Lung (tissue), 11 donors: ENCODE measurements at regions not wholly inside any gene's neighbourhood (a gene's known extent, or its start where the extent isn't known, plus 50 kb on each side); places are given as distances from the start of the nearest gene placed in this dataset.
A peak's percentile ranks its signal among the peaks of the same experiment; 100 is the strongest.

ENCODE experiments used
- ATAC-seq: fragments of 200-7000 bp; cut with Tn5 transposase; one replicate; pipeline ENCODE4 v1.9.1; 2020; ENCODE audit warnings: moderate number of reproducible peaks; ENCODE audit not compliant: insufficient read depth, low FRiP score
- DNase-seq, 3 donors: peaks; one replicate each; pipeline ENCODE4 v3.0.0-alpha.2; 2013 to 2017
- H3K27ac ChIP-seq, 2 donors: one replicate each; pipeline ENCODE4 v1.5.1; 2013; ENCODE audit warnings: mild to moderate bottlenecking in 2 of 2, moderate library complexity in 2 of 2, control low read depth in 1 of 2, inconsistent platforms in 1 of 2, low read depth in 1 of 2, low read length in 1 of 2
- H3K27me3 ChIP-seq, 3 donors: one replicate each; pipeline ENCODE4 v1.5.1; 2013; ENCODE audit warnings: low read length in 2 of 3; ENCODE audit not compliant: control insufficient read depth in 3 of 3, insufficient read depth in 3 of 3
- H3K36me3 ChIP-seq, 4 donors: one replicate each; pipeline ENCODE4 v1.5.1; 2013; ENCODE audit warnings: low read length in 4 of 4, mild to moderate bottlenecking in 1 of 4, moderate library complexity in 1 of 4; ENCODE audit not compliant: control insufficient read depth in 4 of 4, insufficient read depth in 4 of 4
- H3K4me1 ChIP-seq, 5 donors: one replicate each; pipeline ENCODE4 v1.5.1; 2013; ENCODE audit warnings: low read length in 5 of 5, mild to moderate bottlenecking in 2 of 5, moderate library complexity in 1 of 5; ENCODE audit not compliant: control insufficient read depth in 5 of 5, insufficient read depth in 5 of 5
- H3K4me3 ChIP-seq: one replicate; pipeline ENCODE4 v1.5.1; 2013; ENCODE audit warnings: mild to moderate bottlenecking, control low read depth, moderate library complexity
- H3K9ac ChIP-seq, 2 donors: one replicate each; pipeline ENCODE4 v1.5.1; 2013; ENCODE audit warnings: low read length in 2 of 2, control low read depth in 1 of 2; ENCODE audit not compliant: insufficient read depth in 1 of 2
- H3K9me3 ChIP-seq, 4 donors: one replicate each; pipeline ENCODE4 v1.5.1; 2013; ENCODE audit warnings: low read length in 3 of 4, mild to moderate bottlenecking in 1 of 4, moderate library complexity in 1 of 4; ENCODE audit not compliant: control insufficient read depth in 4 of 4, insufficient read depth in 3 of 4
- WGBS, 2 donors: extraction: QIAGEN DNeasy Blood & Tissue Kit; methylation state at CpG; one replicate each; pipeline ENCODE4 v1.1.7; 2013; 5-methylcytosine and 5-hydroxymethylcytosine counted together
- TF ChIP-seq, protein P1 (sequence below): IDR thresholded peaks from 2 replicates; pipeline ENCODE4 v1.5.1; 2012; ENCODE audit warnings: mild to moderate bottlenecking; ENCODE audit errors: control extremely low read depth, extremely low read depth
- donor health status: control.
- donor health status: control.
- donor health status: Bipolar disorder and iron deficiency.
- donor health status: healthy.
- donor health status: DM: yes; HTN: yes; CAD: no.

DNA sequence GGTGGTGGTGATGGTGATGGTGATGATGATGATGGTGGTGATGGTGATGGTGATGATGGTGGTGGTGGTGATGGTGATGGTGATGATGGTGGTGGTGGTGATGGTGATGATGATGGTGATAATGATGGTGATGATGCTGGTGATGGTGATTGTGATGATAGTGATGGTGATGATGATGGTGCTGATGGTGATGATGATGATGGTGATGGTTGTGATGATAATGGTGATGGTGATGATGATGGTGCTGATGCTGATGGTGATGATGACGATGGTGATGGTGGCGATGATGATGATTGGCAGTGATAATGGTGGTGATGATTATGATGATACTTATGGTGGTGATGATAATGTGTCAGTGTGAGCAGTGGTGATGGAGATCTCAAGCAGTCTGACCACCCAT lies 90.8 kb upstream of the FOXF1 start:
- 92 to 94% methylated on average over 2 of the region's 2 CpGs for whole genome bisulfite sequencing, 2 donors

DNA sequence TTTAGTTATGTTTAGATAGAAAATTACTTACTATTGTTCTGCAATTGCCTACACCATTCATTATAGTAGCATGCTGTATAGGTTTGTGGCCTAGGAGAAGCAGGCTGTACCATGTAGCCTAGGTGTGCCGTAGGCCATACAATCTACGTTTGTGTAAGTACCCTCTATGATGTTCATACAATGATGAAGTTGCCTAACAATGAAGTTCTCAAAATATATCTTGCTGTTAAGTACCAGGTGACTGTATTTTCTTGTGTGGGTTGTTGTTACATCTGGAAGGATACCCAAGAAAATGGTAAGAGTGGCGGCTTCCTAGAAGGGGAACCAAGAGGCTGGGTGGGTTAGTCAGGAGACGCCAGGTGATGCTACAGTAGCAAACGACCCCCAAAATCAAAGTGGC lies 88.3 kb upstream of the FOXF1 start:
- no peak for DNase-seq
- ATAC-seq, result no peak
- 92 to 93% methylated on average over 5 of the region's 5 CpGs for WGBS, 2 donors

More for the DNA sequence above, 90.8 kb upstream of the FOXF1 start:
- ATAC-seq (no peak), DNase-seq (no peak)
- H3K9ac ChIP-seq, result no peak overlapping the region
- H3K27ac ChIP-seq, result no peak overlapping the region
- no peaks in the 10 kb centered on the region for H3K36me3 ChIP-seq
- TF ChIP-seq, protein P1, sequence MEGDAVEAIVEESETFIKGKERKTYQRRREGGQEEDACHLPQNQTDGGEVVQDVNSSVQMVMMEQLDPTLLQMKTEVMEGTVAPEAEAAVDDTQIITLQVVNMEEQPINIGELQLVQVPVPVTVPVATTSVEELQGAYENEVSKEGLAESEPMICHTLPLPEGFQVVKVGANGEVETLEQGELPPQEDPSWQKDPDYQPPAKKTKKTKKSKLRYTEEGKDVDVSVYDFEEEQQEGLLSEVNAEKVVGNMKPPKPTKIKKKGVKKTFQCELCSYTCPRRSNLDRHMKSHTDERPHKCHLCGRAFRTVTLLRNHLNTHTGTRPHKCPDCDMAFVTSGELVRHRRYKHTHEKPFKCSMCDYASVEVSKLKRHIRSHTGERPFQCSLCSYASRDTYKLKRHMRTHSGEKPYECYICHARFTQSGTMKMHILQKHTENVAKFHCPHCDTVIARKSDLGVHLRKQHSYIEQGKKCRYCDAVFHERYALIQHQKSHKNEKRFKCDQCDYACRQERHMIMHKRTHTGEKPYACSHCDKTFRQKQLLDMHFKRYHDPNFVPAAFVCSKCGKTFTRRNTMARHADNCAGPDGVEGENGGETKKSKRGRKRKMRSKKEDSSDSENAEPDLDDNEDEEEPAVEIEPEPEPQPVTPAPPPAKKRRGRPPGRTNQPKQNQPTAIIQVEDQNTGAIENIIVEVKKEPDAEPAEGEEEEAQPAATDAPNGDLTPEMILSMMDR, result no peak
- no peaks in the 10 kb centered on the region for H3K27me3 ChIP-seq
- no peak overlapping the region for H3K4me3 ChIP-seq
- peaks cover 0 to 5% (median 2%) of the 10 kb centered on the region in 4 donors for H3K9me3 ChIP-seq
- H3K4me1 ChIP-seq, result peaks cover 0 to 5% (median 4%) of the 10 kb centered on the region in 5 donors

DNA sequence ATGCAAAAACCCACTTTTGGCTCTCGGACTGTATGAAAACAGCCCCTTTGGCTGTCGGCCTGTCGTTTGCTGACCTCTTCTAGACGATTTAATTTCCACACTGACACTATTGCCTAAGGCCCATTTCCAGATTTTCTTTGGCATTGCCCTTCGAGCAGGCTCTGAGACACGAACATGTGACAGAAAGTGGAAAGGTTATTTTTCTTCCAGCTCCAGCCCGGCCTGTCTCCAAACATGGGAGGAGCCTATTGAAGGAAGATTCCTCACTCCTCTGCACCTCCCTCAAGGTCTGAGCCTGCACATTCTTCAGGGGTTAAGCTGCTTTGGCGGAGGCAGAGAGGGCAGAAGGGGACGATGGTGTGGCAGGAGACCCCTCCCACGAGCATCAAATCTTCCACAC lies 85.9 kb upstream of the FOXF1 start:
- H3K4me3 ChIP-seq, result no peak overlapping the region
- 58 to 65% methylated on average over 10 of the region's 10 CpGs for WGBS, 2 donors
- H3K27ac ChIP-seq, result no peak overlapping the region
- H3K27me3 ChIP-seq, result no peaks in the 10 kb centered on the region
- ATAC-seq (no peak), DNase-seq (peak; percentile 37 to 76 (median 65))
- H3K36me3 ChIP-seq, result no peaks in the 10 kb centered on the region
- peaks cover 0 to 5% (median 2%) of the 10 kb centered on the region in 4 donors for H3K9me3 ChIP-seq
- no peak overlapping the region for H3K9ac ChIP-seq
- TF ChIP-seq, protein P1, result no peak
- H3K4me1 ChIP-seq, result peaks cover 0 to 7% (median 5%) of the 10 kb centered on the region in 5 donors

More for the DNA sequence above, 88.3 kb upstream of the FOXF1 start:
- H3K27ac ChIP-seq, result no peak overlapping the region
- H3K9me3 ChIP-seq, result peaks cover 0 to 5% (median 2%) of the 10 kb centered on the region in 4 donors
- peaks cover 0 to 7% (median 3%) of the 10 kb centered on the region in 5 donors for H3K4me1 ChIP-seq
- H3K9ac ChIP-seq, result no peak overlapping the region
- no peaks in the 10 kb centered on the region for H3K27me3 ChIP-seq
- H3K36me3 ChIP-seq, result no peaks in the 10 kb centered on the region
- TF ChIP-seq, protein P1, result no peak
- no peak overlapping the region for H3K4me3 ChIP-seq

DNA sequence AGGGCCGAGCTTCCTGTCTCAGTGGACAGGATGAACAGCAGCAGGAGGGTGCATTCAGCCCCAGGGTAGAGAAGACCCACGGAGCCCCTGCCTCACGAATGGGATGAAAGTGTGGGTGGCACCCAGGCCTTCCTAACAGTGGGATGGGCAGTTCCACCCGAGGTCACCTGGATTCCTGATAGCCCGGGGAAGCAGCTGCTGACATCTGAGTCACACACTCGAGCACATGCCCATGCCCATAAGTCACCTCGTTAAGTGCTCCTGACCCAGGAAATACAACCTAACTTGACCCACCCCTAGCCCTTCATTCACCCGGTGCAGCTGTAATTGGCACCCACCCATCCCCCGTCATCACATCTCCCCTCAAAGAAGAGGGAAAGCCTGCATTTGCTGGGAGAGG lies 85.3 kb upstream of the FOXF1 start:
- no peaks in the 10 kb centered on the region for H3K36me3 ChIP-seq
- peaks cover 0 to 5% (median 1%) of the 10 kb centered on the region in 4 donors for H3K9me3 ChIP-seq
- 72 to 76% methylated on average over 9 of the region's 9 CpGs for WGBS, 2 donors
- H3K27me3 ChIP-seq, result no peaks in the 10 kb centered on the region
- H3K27ac ChIP-seq, result no peak overlapping the region
- no peak overlapping the region for H3K4me3 ChIP-seq
- DNase-seq, result no peak
- ATAC-seq, result no peak
- H3K9ac ChIP-seq, result no peak overlapping the region
- TF ChIP-seq, protein P1, result no peak
- peaks cover 0 to 7% (median 5%) of the 10 kb centered on the region in 5 donors for H3K4me1 ChIP-seq
